ENCODE measurements at regions not wholly inside any gene's neighbourhood (a gene's known extent, or its start where the extent isn't known, plus 50 kb on each side); places are given as distances from the start of the nearest gene placed in this dataset.
"Not testable (repeated sequence)": the region's sequence is repeated elsewhere in the genome, so short reads cannot be mapped to it uniquely, and the experiment has no call there.

GRCh38 chr3:181230258-181230657, 240.7 kb upstream of the DNAJC19 start:
- Mint-ChIP-seq H3K9me3 (peaks cover 5% of the 10 kb centered on the region), H3K4me1 (no peaks in the 10 kb centered on the region), H3K36me3 (ENCODE audit: low read depth) (no peaks in the 10 kb centered on the region), H3K27ac (no peak overlapping the region), H3K27me3 (no peaks in the 10 kb centered on the region), H3K4me3 (no peak overlapping the region)
- no peak for DNase-seq
- no peak for ATAC-seq

GRCh38 chr3:181213347-181213746, 223.8 kb upstream of the DNAJC19 start:
- H3K36me3 Mint-ChIP-seq (ENCODE audit: low read depth): no peaks in the 10 kb centered on the region
- H3K9me3 Mint-ChIP-seq: no peaks in the 10 kb centered on the region
- DNase-seq (no peak), ATAC-seq (no peak)
- H3K27ac Mint-ChIP-seq: no peak overlapping the region
- peaks cover 16% of the 10 kb centered on the region for H3K27me3 Mint-ChIP-seq
- no peak overlapping the region for H3K4me3 Mint-ChIP-seq
- no peaks in the 10 kb centered on the region for H3K4me1 Mint-ChIP-seq

- H3K9me3 Mint-ChIP-seq: no peaks in the 10 kb centered on the region
- H3K4me3 Mint-ChIP-seq: no peak overlapping the region
- DNase-seq: no peak
- H3K36me3 Mint-ChIP-seq (ENCODE audit: low read depth): no peaks in the 10 kb centered on the region
- no peaks in the 10 kb centered on the region for H3K4me1 Mint-ChIP-seq
- no peak overlapping the region for H3K27ac Mint-ChIP-seq
- peaks cover 16% of the 10 kb centered on the region for H3K27me3 Mint-ChIP-seq
- no peak for ATAC-seq
Measured at GRCh38 chr3:181212271-181212670, 222.7 kb upstream of the DNAJC19 start.

GRCh38 chr3:181210275-181210674, 220.7 kb upstream of the DNAJC19 start:
- ATAC-seq: no peak
- Mint-ChIP-seq H3K36me3 (ENCODE audit: low read depth) (no peaks in the 10 kb centered on the region), H3K27me3 (peaks cover 16% of the 10 kb centered on the region), H3K27ac (no peak overlapping the region), H3K4me3 (no peak overlapping the region), H3K4me1 (no peaks in the 10 kb centered on the region), H3K9me3 (no peaks in the 10 kb centered on the region)
- no peak for DNase-seq

GRCh38 chr3:181189556-181189955, 200.0 kb upstream of the DNAJC19 start:
- no peak overlapping the region for H3K27ac Mint-ChIP-seq
- no peaks in the 10 kb centered on the region for H3K4me1 Mint-ChIP-seq
- no peak overlapping the region for H3K4me3 Mint-ChIP-seq
- DNase-seq: no peak
- ATAC-seq: no peak
- H3K36me3 Mint-ChIP-seq (ENCODE audit: low read depth): no peaks in the 10 kb centered on the region
- H3K9me3 Mint-ChIP-seq: no peaks in the 10 kb centered on the region
- peaks cover 4% of the 10 kb centered on the region for H3K27me3 Mint-ChIP-seq

GRCh38 chr3:181183764-181184163, 194.2 kb upstream of the DNAJC19 start:
- Mint-ChIP-seq H3K27ac (no peak overlapping the region), H3K4me3 (no peak overlapping the region), H3K9me3 (no peaks in the 10 kb centered on the region), H3K36me3 (ENCODE audit: low read depth) (no peaks in the 10 kb centered on the region), H3K4me1 (no peaks in the 10 kb centered on the region), H3K27me3 (no peaks in the 10 kb centered on the region)
- ATAC-seq (no peak), DNase-seq (no peak)

- H3K27me3 Mint-ChIP-seq; H3K4me3 Mint-ChIP-seq; ATAC-seq; DNase-seq; H3K27ac Mint-ChIP-seq; H3K4me1 Mint-ChIP-seq; H3K36me3 Mint-ChIP-seq (ENCODE audit: low read depth); H3K9me3 Mint-ChIP-seq: not testable (repeated sequence)
Measured at GRCh38 chr3:181183057-181183456, 193.5 kb upstream of the DNAJC19 start.

- no peak for DNase-seq
- no peak for ATAC-seq
- Mint-ChIP-seq H3K4me1 (no peaks in the 10 kb centered on the region), H3K36me3 (ENCODE audit: low read depth) (no peaks in the 10 kb centered on the region), H3K4me3 (no peak overlapping the region), H3K27ac (no peak overlapping the region), H3K27me3 (peaks cover 4% of the 10 kb centered on the region), H3K9me3 (no peaks in the 10 kb centered on the region)
Measured at GRCh38 chr3:181178991-181179390, 189.5 kb upstream of the DNAJC19 start.

GRCh38 chr3:181176601-181177000, 187.1 kb upstream of the DNAJC19 start:
- Mint-ChIP-seq H3K9me3 (no peaks in the 10 kb centered on the region), H3K27ac (no peak overlapping the region), H3K27me3 (peaks cover 4% of the 10 kb centered on the region), H3K36me3 (ENCODE audit: low read depth) (no peaks in the 10 kb centered on the region), H3K4me3 (no peak overlapping the region), H3K4me1 (no peaks in the 10 kb centered on the region)
- DNase-seq: peak; percentile 34
- no peak for ATAC-seq

- Mint-ChIP-seq H3K4me1 (no peaks in the 10 kb centered on the region), H3K4me3 (no peak overlapping the region), H3K27me3 (peaks cover 4% of the 10 kb centered on the region), H3K27ac (no peak overlapping the region), H3K36me3 (ENCODE audit: low read depth) (no peaks in the 10 kb centered on the region), H3K9me3 (no peaks in the 10 kb centered on the region)
- ATAC-seq (no peak), DNase-seq (no peak)
Measured at GRCh38 chr3:181174676-181175233, 185.2 kb upstream of the DNAJC19 start.

GRCh38 chr3:181174022-181174421, 184.5 kb upstream of the DNAJC19 start:
- Mint-ChIP-seq H3K4me3 (no peak overlapping the region), H3K4me1 (no peaks in the 10 kb centered on the region), H3K36me3 (ENCODE audit: low read depth) (no peaks in the 10 kb centered on the region), H3K27me3 (peaks cover 4% of the 10 kb centered on the region), H3K9me3 (no peaks in the 10 kb centered on the region), H3K27ac (no peak overlapping the region)
- ATAC-seq: no peak
- DNase-seq: no peak

- no peaks in the 10 kb centered on the region for H3K36me3 Mint-ChIP-seq (ENCODE audit: low read depth)
- no peaks in the 10 kb centered on the region for H3K4me1 Mint-ChIP-seq
- DNase-seq (no peak), ATAC-seq (no peak)
- H3K9me3 Mint-ChIP-seq: no peaks in the 10 kb centered on the region
- H3K27ac Mint-ChIP-seq: no peak overlapping the region
- H3K27me3 Mint-ChIP-seq: peaks cover 4% of the 10 kb centered on the region
- H3K4me3 Mint-ChIP-seq: no peak overlapping the region
Measured at GRCh38 chr3:181173227-181173626, 183.7 kb upstream of the DNAJC19 start.

- Mint-ChIP-seq H3K4me1 (no peaks in the 10 kb centered on the region), H3K36me3 (ENCODE audit: low read depth) (no peaks in the 10 kb centered on the region), H3K4me3 (no peak overlapping the region), H3K27ac (no peak overlapping the region), H3K9me3 (no peaks in the 10 kb centered on the region), H3K27me3 (no peaks in the 10 kb centered on the region)
- DNase-seq (no peak), ATAC-seq (peak; percentile 54)
Measured at GRCh38 chr3:181134873-181135272, 145.3 kb upstream of the DNAJC19 start.

- DNase-seq: no peak
- ATAC-seq: no peak
- Mint-ChIP-seq H3K4me3 (no peak overlapping the region), H3K9me3 (no peaks in the 10 kb centered on the region), H3K27me3 (no peaks in the 10 kb centered on the region), H3K4me1 (no peaks in the 10 kb centered on the region), H3K27ac (no peak overlapping the region), H3K36me3 (ENCODE audit: low read depth) (no peaks in the 10 kb centered on the region)
Measured at GRCh38 chr3:181133832-181134231, 144.3 kb upstream of the DNAJC19 start.

GRCh38 chr3:181105646-181106045, 116.1 kb upstream of the DNAJC19 start:
- ATAC-seq: no peak

GRCh38 chr3:181103605-181104004, 114.1 kb upstream of the DNAJC19 start:
- ATAC-seq: peak; percentile 36
- Mint-ChIP-seq H3K9me3 (peaks cover 14% of the 10 kb centered on the region), H3K4me1 (no peaks in the 10 kb centered on the region), H3K27me3 (no peaks in the 10 kb centered on the region), H3K36me3 (ENCODE audit: low read depth) (peaks cover 4% of the 10 kb centered on the region), H3K27ac (no peak overlapping the region), H3K4me3 (no peak overlapping the region)
- peak; percentile 14 for DNase-seq

More at GRCh38 chr3:181105646-181106045, 116.1 kb upstream of the DNAJC19 start:
- Mint-ChIP-seq H3K36me3 (ENCODE audit: low read depth) (peaks cover 4% of the 10 kb centered on the region), H3K4me3 (no peak overlapping the region), H3K27me3 (no peaks in the 10 kb centered on the region), H3K9me3 (peaks cover 14% of the 10 kb centered on the region), H3K4me1 (no peaks in the 10 kb centered on the region), H3K27ac (no peak overlapping the region)
- DNase-seq: no peak

All from activated naive CD8-positive, alpha-beta T cell treated with anti-CD3 and anti-CD28 coated beads, Interleukin-2, amount 50 U/mL, for 24 hours (primary cell).